Karpas-422 (cell line): ENCODE measurements at regions not wholly inside any gene's neighbourhood (a gene's known extent, or its start where the extent isn't known, plus 50 kb on each side); places are given as distances from the start of the nearest gene placed in this dataset.

Experiments
- DNase-seq: peaks from one replicate; pipeline ENCODE4 v3.0.0-alpha.2; 2015
- H2AFZ ChIP-seq: fragments of 200-600 bp; sonication (generic); 2 replicates; pipeline ENCODE4 v1.6.1; 2014; ENCODE audit warnings: antibody characterized with exemption, low read length, mixed read lengths
- H3K27ac ChIP-seq: fragments of 200-600 bp; sonication (generic); 2 replicates; pipeline ENCODE4 v1.5.1; 2014; ENCODE audit warnings: mild to moderate bottlenecking, low read length, moderate library complexity
- H3K27me3 ChIP-seq: fragments of 200-600 bp; sonication (generic); 2 replicates; pipeline ENCODE4 v1.6.1; 2014; ENCODE audit warnings: low read length, mixed read lengths
- H3K36me3 ChIP-seq: fragments of 200-600 bp; sonication (generic); 2 replicates; pipeline ENCODE4 v1.6.1; 2014; ENCODE audit warnings: low read length, mixed read lengths; ENCODE audit not compliant: insufficient read depth
- H3K4me1 ChIP-seq: fragments of 200-600 bp; sonication (generic); 2 replicates; pipeline ENCODE4 v1.6.1; 2014; ENCODE audit warnings: mild to moderate bottlenecking, low read length, mixed read lengths
- H3K4me2 ChIP-seq: fragments of 200-600 bp; sonication (generic); 2 replicates; pipeline ENCODE4 v1.6.1; 2014; ENCODE audit warnings: low read length, low read depth, mild to moderate bottlenecking; ENCODE audit not compliant: poor library complexity, severe bottlenecking
- H3K4me3 ChIP-seq: fragments of 200-600 bp; sonication (generic); 2 replicates; pipeline ENCODE4 v1.5.1; 2014; ENCODE audit warnings: mild to moderate bottlenecking, antibody characterized with exemption, low read length, mixed read lengths
- H3K79me2 ChIP-seq: fragments of 200-600 bp; sonication (generic); 2 replicates; pipeline ENCODE4 v1.6.1; 2014; ENCODE audit warnings: mild to moderate bottlenecking, low read length, mixed read lengths
- H3K9ac ChIP-seq: fragments of 200-600 bp; sonication (generic); 2 replicates; pipeline ENCODE4 v1.6.0; 2014; ENCODE audit warnings: low read length
- H3K9me2 ChIP-seq: fragments of 200-600 bp; sonication (generic), shearing (Covaris generic); replicated peaks from 2 replicates; pipeline ENCODE4 v1.6.0; 2014; ENCODE audit warnings: mild to moderate bottlenecking, low read length, moderate library complexity; ENCODE audit not compliant: insufficient read depth
- H3K9me3 ChIP-seq: fragments of 300-700, 200-600 bp; sonication (generic); 2 replicates; pipeline ENCODE4 v1.6.1; 2014; ENCODE audit warnings: low read length, mixed read lengths
- H4K20me1 ChIP-seq: fragments of 200-600 bp; sonication (generic); 2 replicates; pipeline ENCODE4 v1.6.1; 2014; ENCODE audit warnings: mild to moderate bottlenecking, antibody characterized with exemption, low read length, low read depth; ENCODE audit not compliant: insufficient read depth

DNA sequence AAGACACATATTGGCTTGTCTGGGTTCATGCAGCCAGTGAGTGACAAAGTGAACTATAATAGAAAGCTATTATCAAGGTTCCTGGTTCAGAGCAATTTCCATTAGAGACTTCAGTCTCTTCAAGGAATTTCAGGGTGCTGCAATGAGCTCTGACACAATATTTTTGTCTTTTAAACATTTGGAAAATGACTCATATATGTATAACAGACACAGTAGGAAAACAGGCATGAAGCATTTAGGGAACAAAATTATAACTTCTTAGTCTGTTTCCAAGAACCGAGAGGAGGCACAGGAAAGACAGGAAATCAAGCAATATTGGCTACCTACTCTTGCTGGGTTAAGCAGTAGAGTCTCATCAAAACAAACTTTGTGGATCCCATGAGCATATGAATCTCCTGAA is 170.4 kb downstream of the PTPRC start:
- H4K20me1 ChIP-seq = no peaks in the 10 kb centered on the region
- DNase-seq = no peak
- H3K9ac ChIP-seq = no peak overlapping the region
- no peaks in the 10 kb centered on the region for H3K4me1 ChIP-seq
- H3K4me3 ChIP-seq = no peak overlapping the region
- no peak overlapping the region for H2AFZ ChIP-seq
- H3K27ac ChIP-seq = no peak overlapping the region
- H3K79me2 ChIP-seq = no peaks in the 10 kb centered on the region
- no peak overlapping the region for H3K4me2 ChIP-seq
- no peaks in the 10 kb centered on the region for H3K9me2 ChIP-seq
- no peaks in the 10 kb centered on the region for H3K9me3 ChIP-seq
- H3K36me3 ChIP-seq = no peaks in the 10 kb centered on the region
- no peaks in the 10 kb centered on the region for H3K27me3 ChIP-seq

DNA sequence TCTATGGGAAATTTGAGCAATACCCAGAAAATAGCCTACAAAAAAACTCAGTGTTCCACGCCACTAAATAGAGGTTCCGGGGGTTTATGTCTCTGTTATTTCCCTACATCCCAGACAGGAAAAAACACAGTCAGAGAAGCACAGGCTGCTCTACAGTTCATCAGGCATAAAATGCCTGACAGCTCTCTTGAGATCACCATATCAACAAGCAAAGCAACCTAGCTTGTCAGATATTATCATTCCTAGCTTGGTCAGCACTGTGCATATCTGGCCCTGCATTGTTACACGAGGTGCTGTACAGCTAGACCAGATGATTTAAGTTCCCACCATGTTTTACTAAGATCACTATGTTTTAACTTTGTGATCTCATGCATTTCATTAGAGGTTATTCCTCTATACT is 172.6 kb downstream of the PTPRC start:
- H3K36me3 ChIP-seq = no peaks in the 10 kb centered on the region
- H4K20me1 ChIP-seq = no peaks in the 10 kb centered on the region
- H3K79me2 ChIP-seq = no peaks in the 10 kb centered on the region
- H3K4me1 ChIP-seq = no peaks in the 10 kb centered on the region
- H3K9me2 ChIP-seq = no peaks in the 10 kb centered on the region
- H3K27me3 ChIP-seq = no peaks in the 10 kb centered on the region
- H2AFZ ChIP-seq = no peak overlapping the region
- no peaks in the 10 kb centered on the region for H3K9me3 ChIP-seq
- H3K4me2 ChIP-seq = no peak overlapping the region
- no peak overlapping the region for H3K27ac ChIP-seq
- no peak overlapping the region for H3K9ac ChIP-seq
- DNase-seq = no peak
- no peak overlapping the region for H3K4me3 ChIP-seq

DNA sequence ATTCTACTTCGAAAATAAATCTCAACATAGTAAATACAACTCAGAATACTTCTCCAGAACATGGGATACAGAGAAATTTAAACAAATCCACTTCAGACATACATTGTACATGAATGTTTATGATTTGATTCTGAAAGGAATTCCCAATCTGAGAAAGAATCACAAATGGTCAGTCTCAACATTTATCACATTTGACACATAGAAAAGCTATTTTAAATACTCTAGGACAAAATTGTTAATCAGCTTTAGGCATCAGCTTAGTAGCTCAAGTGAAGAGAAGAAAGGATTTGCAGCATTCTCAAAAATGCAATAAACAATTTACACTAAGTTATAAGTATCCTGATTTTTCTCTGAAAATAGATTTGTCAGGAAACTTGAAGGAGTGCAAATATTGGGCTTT is 184.8 kb downstream of the PTPRC start:
- H3K9me3 ChIP-seq = no peaks in the 10 kb centered on the region
- no peaks in the 10 kb centered on the region for H3K79me2 ChIP-seq
- no peak for DNase-seq

DNA sequence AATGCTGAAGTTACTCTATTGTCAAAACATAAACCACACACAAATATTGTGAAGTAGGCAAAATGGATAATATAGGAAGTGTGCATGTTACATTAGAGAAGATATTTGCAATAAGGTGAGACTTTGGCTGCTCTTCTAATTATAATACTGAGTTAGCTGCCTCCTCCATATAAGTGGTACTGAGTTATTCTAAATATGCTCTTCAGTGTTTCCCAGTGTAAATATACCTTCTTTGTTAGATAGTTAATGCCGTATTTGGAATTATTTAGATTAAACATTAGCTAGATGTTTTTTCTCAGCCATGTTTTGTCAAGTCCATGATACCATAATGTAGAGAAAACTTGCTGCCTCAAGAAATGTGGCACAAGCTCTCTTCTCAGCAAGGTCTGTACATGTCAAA is 186.4 kb downstream of the PTPRC start:
- Histone ChIP-seq H2AFZ (no peak overlapping the region), H3K79me2 (no peaks in the 10 kb centered on the region), H3K27me3 (no peaks in the 10 kb centered on the region), H3K9ac (no peak overlapping the region), H3K36me3 (no peaks in the 10 kb centered on the region), H3K9me3 (no peaks in the 10 kb centered on the region), H3K4me1 (no peaks in the 10 kb centered on the region), H4K20me1 (no peaks in the 10 kb centered on the region), H3K27ac (no peak overlapping the region), H3K4me2 (no peak overlapping the region), H3K4me3 (no peak overlapping the region), H3K9me2 (no peaks in the 10 kb centered on the region)
- no peak for DNase-seq

More for the DNA sequence above, 184.8 kb downstream of the PTPRC start:
- Histone ChIP-seq H3K9me2 (no peaks in the 10 kb centered on the region), H2AFZ (no peak overlapping the region), H3K9ac (no peak overlapping the region), H3K4me2 (no peak overlapping the region), H3K4me3 (no peak overlapping the region), H3K27me3 (no peaks in the 10 kb centered on the region), H3K27ac (no peak overlapping the region), H3K36me3 (no peaks in the 10 kb centered on the region), H4K20me1 (no peaks in the 10 kb centered on the region), H3K4me1 (no peaks in the 10 kb centered on the region)

DNA sequence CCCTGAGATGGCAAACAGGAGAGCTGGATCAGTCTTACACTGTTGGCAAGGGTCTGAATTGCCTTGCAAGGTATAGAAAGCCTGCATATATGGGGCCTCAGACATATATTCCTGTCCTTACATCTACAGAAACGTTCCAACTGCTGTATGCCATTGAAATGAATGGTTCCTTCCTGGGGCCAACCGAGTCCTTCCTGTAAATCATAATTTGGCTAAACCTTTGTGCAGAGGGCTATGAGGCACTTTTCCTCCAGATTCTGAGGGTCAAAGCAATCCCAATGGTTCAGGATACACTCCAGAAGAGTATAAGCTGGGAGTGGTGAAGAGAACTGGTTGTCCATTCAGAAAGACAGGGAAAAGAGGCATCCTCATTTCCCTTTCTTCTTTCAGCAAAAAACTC is 190.5 kb downstream of the PTPRC start:
- DNase-seq = no peak
- Histone ChIP-seq H3K4me2 (no peak overlapping the region), H3K4me1 (no peaks in the 10 kb centered on the region)

DNA sequence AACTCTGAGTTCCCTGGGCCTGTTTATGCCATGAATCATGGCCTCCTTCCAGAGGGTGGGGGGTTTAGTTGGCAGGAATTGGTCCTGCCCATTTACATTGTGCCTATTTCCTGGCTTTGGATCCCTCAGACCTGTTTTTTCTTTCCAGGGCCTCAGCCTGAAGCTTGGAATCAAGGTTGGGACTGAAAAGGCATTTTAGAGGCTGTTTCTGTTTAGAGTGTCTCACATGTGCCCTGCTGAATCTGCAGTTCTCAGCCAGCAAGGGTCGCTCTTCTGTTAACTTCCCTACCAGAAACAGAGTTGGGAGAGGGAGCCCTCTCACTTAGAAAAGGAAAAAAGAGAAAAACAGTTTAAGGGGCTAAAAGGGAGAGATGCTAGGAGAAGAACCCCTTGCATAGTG is 191.1 kb downstream of the PTPRC start:
- H3K4me1 ChIP-seq = no peaks in the 10 kb centered on the region
- DNase-seq = peak; percentile 61
- H3K9ac ChIP-seq = no peak overlapping the region
- no peak overlapping the region for H3K4me3 ChIP-seq
- H3K27ac ChIP-seq = no peak overlapping the region
- H3K9me2 ChIP-seq = no peaks in the 10 kb centered on the region
- no peaks in the 10 kb centered on the region for H3K79me2 ChIP-seq
- no peak overlapping the region for H2AFZ ChIP-seq
- no peak overlapping the region for H3K4me2 ChIP-seq
- no peaks in the 10 kb centered on the region for H3K36me3 ChIP-seq
- H3K9me3 ChIP-seq = no peaks in the 10 kb centered on the region
- H4K20me1 ChIP-seq = no peaks in the 10 kb centered on the region
- no peaks in the 10 kb centered on the region for H3K27me3 ChIP-seq

More for the DNA sequence above, 190.5 kb downstream of the PTPRC start:
- Histone ChIP-seq H3K79me2 (no peaks in the 10 kb centered on the region), H3K9ac (no peak overlapping the region), H4K20me1 (no peaks in the 10 kb centered on the region), H2AFZ (no peak overlapping the region), H3K9me2 (no peaks in the 10 kb centered on the region), H3K27me3 (no peaks in the 10 kb centered on the region), H3K9me3 (no peaks in the 10 kb centered on the region), H3K4me3 (no peak overlapping the region), H3K36me3 (no peaks in the 10 kb centered on the region), H3K27ac (no peak overlapping the region)

DNA sequence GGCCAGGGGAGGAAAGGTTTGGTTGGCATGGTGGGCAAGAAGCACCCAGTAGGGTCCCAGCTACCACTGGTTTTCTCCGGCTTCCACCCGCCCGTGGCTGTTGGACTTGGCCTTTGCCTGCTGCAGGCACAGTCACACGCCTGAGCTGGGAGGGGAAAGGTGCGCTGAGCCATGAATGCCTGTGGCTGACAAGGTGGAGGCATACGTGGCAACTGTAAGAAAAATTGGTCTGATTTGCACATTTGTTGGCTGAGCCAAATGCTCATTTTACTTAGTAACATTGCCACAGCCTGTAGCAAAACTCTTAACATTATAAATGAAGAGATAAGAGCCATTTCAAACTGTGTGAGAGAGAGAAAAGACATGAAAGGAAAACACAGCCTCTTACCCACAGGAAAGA is 191.6 kb downstream of the PTPRC start:
- no peak overlapping the region for H3K27ac ChIP-seq
- no peaks in the 10 kb centered on the region for H3K9me3 ChIP-seq
- H3K27me3 ChIP-seq = no peaks in the 10 kb centered on the region

DNA sequence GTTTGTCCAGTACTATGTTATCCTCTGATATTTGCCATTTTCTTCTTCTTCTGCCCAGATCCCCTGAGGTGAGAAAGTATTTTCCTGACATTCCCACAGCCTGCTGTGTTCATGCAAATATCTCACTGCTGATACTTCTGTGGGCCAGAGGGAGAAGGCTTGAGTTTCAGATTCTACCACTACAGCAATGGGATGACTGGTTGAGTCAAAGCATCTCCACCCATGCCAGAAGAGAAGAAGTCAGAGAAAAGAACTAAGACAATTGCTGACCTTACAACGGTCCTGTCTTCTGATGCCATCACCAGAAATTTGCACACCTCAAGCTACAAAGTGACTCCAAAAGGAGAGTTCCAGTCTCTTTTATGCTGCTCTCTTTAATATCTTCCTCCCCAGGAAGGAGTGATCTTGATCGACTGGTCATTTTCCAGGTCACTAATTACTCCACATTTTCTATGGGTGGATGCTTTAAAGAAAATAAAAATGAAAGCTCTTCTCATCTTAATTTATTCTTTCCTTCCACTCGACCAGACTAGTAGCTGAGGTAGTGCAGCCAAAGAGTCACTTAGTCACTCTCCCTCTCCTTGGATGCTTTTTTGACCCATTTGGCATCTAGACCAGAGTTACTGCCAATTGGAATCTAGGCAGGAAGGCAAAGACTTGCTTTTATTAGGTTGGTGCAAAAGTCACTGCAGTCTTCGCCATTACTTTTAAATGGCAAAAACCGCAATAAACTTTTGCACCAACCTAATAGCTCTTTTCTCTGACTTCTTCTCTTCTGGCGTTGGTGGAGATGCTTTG is 195.1 kb downstream of the PTPRC start:
- Histone ChIP-seq H3K36me3 (no peaks in the 10 kb centered on the region), H3K4me3 (no peak overlapping the region), H3K27ac (no peak overlapping the region), H2AFZ (no peak overlapping the region), H3K9me2 (no peaks in the 10 kb centered on the region), H3K79me2 (no peaks in the 10 kb centered on the region), H3K27me3 (no peaks in the 10 kb centered on the region), H3K4me2 (no peak overlapping the region), H4K20me1 (no peaks in the 10 kb centered on the region), H3K4me1 (no peaks in the 10 kb centered on the region), H3K9me3 (no peaks in the 10 kb centered on the region), H3K9ac (no peak overlapping the region)
- no peak for DNase-seq

More for the DNA sequence above, 191.6 kb downstream of the PTPRC start:
- H3K9ac ChIP-seq = no peak overlapping the region
- DNase-seq = no peak
- no peaks in the 10 kb centered on the region for H4K20me1 ChIP-seq
- no peak overlapping the region for H3K4me3 ChIP-seq
- H3K4me2 ChIP-seq = no peak overlapping the region
- H2AFZ ChIP-seq = no peak overlapping the region
- H3K79me2 ChIP-seq = no peaks in the 10 kb centered on the region
- H3K9me2 ChIP-seq = no peaks in the 10 kb centered on the region
- H3K4me1 ChIP-seq = no peaks in the 10 kb centered on the region
- H3K36me3 ChIP-seq = no peaks in the 10 kb centered on the region
